HepG2 (cell line): ENCODE measurements at regions not wholly inside any gene's neighbourhood (a gene's known extent, or its start where the extent isn't known, plus 50 kb on each side); places are given as distances from the start of the nearest gene placed in this dataset.

Source experiments
- ATAC-seq: fragments of 200-7000 bp; cut with Tn5 transposase; 3 replicates; pipeline ENCODE4 v1.9.1; 2020; ENCODE audit warnings: mild to moderate bottlenecking, moderate library complexity
- BruUV-seq: library from RNA; stranded (reverse); fragments of 400-500 nt; replicated peaks from 2 replicates; lab custom pipeline; 2021; lab: Mats Ljungman, UMichigan
- CTCF ChIA-PET: fragments of 300-600 bp; formaldehyde crosslinking; extraction: SDS; loops from one replicate; lab custom pipeline; 2021; ENCODE audit warnings: low total read pairs, inconsistent platforms, low intra/inter-chr PET ratio; lab: Yijun Ruan, JAX
- POLR2A ChIA-PET: fragments of 350-600 bp; sonication (Branson Sonifier 250); formaldehyde crosslinking; loops from one replicate; lab custom pipeline; 2020; ENCODE audit warnings: antibody characterized with exemption, inconsistent platforms; lab: Yijun Ruan, JAX
- DNase-seq: peaks from one replicate; pipeline ENCODE4 v3.0.0-alpha.2; 2015; ENCODE audit warnings: low spot score
- FAIRE-seq: peaks from 3 replicates; lab custom pipeline; 2011; peaks lifted over from hg19 to GRCh38; lab: Jason Lieb, UNC
- H2AFZ ChIP-seq: one replicate; pipeline ENCODE4 v1.6.1; 2011; ENCODE audit warnings: low read length, inconsistent platforms
- H3K27ac ChIP-seq: fragments of 300-600 bp; 3 replicates; pipeline ENCODE4 v1.8.0; 2011; ENCODE audit warnings: mixed run types, mild to moderate bottlenecking, mixed read lengths, low read length, inconsistent platforms; ENCODE audit not compliant: insufficient read depth; ENCODE audit errors: extremely low read length
- H3K27me3 ChIP-seq, 2 experiments: fragments of 200-600 bp in 1 of 2; 2 replicates in 1 of 2; 3 replicates in 1 of 2; pipeline versions ENCODE4 v1.6.0 to v1.8.0; 2011; ENCODE audit warnings: low read length in 2 of 2, mild to moderate bottlenecking in 2 of 2, moderate library complexity in 2 of 2, inconsistent platforms in 1 of 2; ENCODE audit not compliant: insufficient read depth in 2 of 2, control insufficient read depth in 1 of 2
- H3K36me3 ChIP-seq, 2 experiments: fragments of 200-600 bp in 1 of 2; replicated peaks in 1 of 2; 2 replicates in 1 of 2; 3 replicates in 1 of 2; pipeline versions ENCODE4 v1.5.1 to v1.8.0; 2011; ENCODE audit warnings: low read length in 2 of 2, inconsistent platforms in 1 of 2; ENCODE audit not compliant: insufficient read depth in 2 of 2, control insufficient read depth in 1 of 2
- H3K4me1 ChIP-seq: 2 replicates; pipeline ENCODE4 v1.5.1; 2012; ENCODE audit warnings: low read length, inconsistent platforms; ENCODE audit not compliant: insufficient read depth
- H3K4me2 ChIP-seq: 2 replicates; pipeline ENCODE4 v1.6.0; 2011; ENCODE audit warnings: low read depth, low read length, inconsistent platforms
- H3K4me3 ChIP-seq, 3 experiments: fragments of 200-600 bp in 1 of 3; sonication (generic), shearing (Covaris generic) in 1 of 3; replicated peaks in 1 of 3; 2 replicates each; pipeline ENCODE4 v1.5.1; 2011 to 2016; ENCODE audit warnings: low read length in 3 of 3, inconsistent platforms in 2 of 3, low read depth in 2 of 3, mild to moderate bottlenecking in 2 of 3, control low read depth in 1 of 3, mixed read lengths in 1 of 3; ENCODE audit not compliant: insufficient read depth in 1 of 3
- H3K79me2 ChIP-seq: one replicate; pipeline ENCODE4 v1.6.1; 2011; ENCODE audit warnings: low read length, inconsistent platforms; ENCODE audit not compliant: insufficient read depth
- H3K9ac ChIP-seq: 2 replicates; pipeline ENCODE4 v1.6.0; 2011; ENCODE audit warnings: mild to moderate bottlenecking, low read depth, low read length, inconsistent platforms; ENCODE audit not compliant: insufficient read depth
- H3K9me3 ChIP-seq: 2 replicates; pipeline ENCODE4 v1.5.1; 2012; ENCODE audit warnings: mild to moderate bottlenecking, low read length
- H4K20me1 ChIP-seq: 2 replicates; pipeline ENCODE4 v1.6.0; 2011; ENCODE audit warnings: inconsistent platforms, mild to moderate bottlenecking, low read length, moderate library complexity; ENCODE audit not compliant: insufficient read depth
- BHLHE40 ChIP-seq: IDR thresholded peaks from 2 replicates; pipeline ENCODE4 v1.6.1; 2011; ENCODE audit warnings: low read length, improper control_type of control experiment
- GPN1 ChIP-seq: sonication (generic); formaldehyde crosslinking; IDR thresholded peaks from 2 replicates; pipeline ENCODE4 v1.5.1; 2020; ENCODE audit warnings: missing genetic modification reagents, borderline replicate concordance
- KDM5A ChIP-seq: fragments of 200-600 bp; sonication (generic); IDR thresholded peaks from 2 replicates; pipeline ENCODE4 v1.7.0; 2018; ENCODE audit warnings: antibody characterized with exemption, mild to moderate bottlenecking, low read length, borderline replicate concordance
- MEIS1 ChIP-seq: sonication (generic); formaldehyde crosslinking; IDR thresholded peaks from 2 replicates; pipeline ENCODE4 v1.9.0; 2021; ENCODE audit warnings: mild to moderate bottlenecking, missing genetic modification reagents, moderate library complexity, borderline replicate concordance
- PPARG ChIP-seq: conservative IDR thresholded peaks from 2 replicates; pipeline ENCODE4 v1.6.1; 2016; ENCODE audit warnings: missing biosample characterization, missing genetic modification reagents
- SAP130 ChIP-seq: IDR thresholded peaks from 2 replicates; pipeline ENCODE4 v1.6.1; 2016; ENCODE audit warnings: low read depth
- ZNF121 ChIP-seq: sonication (generic); formaldehyde crosslinking; IDR thresholded peaks from 2 replicates; pipeline ENCODE4 v1.5.0; 2020; ENCODE audit warnings: mild to moderate bottlenecking, missing genetic modification reagents
- ZNF224 ChIP-seq: sonication (generic); formaldehyde crosslinking; IDR thresholded peaks from 2 replicates; pipeline ENCODE4 v1.5.0; 2020; ENCODE audit warnings: mild to moderate bottlenecking, missing genetic modification reagents
- ZNF563 ChIP-seq: sonication (generic); formaldehyde crosslinking; IDR thresholded peaks from 2 replicates; pipeline ENCODE4 v1.8.0; 2022; ENCODE audit warnings: mild to moderate bottlenecking, moderate library complexity, missing genetic modification reagents
- ZNF674 ChIP-seq: sonication (generic); formaldehyde crosslinking; IDR thresholded peaks from 2 replicates; pipeline ENCODE4 v1.5.0; 2020; ENCODE audit warnings: low read depth, mild to moderate bottlenecking, missing genetic modification reagents
- WGBS: methylation state at CpG from one replicate; pipeline ENCODE4 v1.1.6; 2017; ENCODE audit warnings: low lambda C conversion rate; 5-methylcytosine and 5-hydroxymethylcytosine counted together
- in situ Hi-C: cut with HindIII; loops from 2 replicates; pipeline ENCODE4 v1.10.0; 2017; ENCODE audit warnings: low pct_unique_long_range_greater_than_20kb; ENCODE audit not compliant: extremely low pct_ligation_motif_present
- intact Hi-C: fragments of 100-400 bp; cut with micrococcal nuclease; formaldehyde crosslinking; loops from one replicate; pipeline ENCODE4 v1.10.0; 2022; ENCODE audit not compliant: unreplicated experiment
- TF ChIP-seq, protein P1 (sequence below): sonication (generic); formaldehyde crosslinking; IDR thresholded peaks from 2 replicates; pipeline ENCODE4 v1.5.0; 2020; ENCODE audit warnings: missing genetic modification reagents
- TF ChIP-seq, protein P2 (sequence below): sonication (generic); formaldehyde crosslinking; conservative IDR thresholded peaks from 2 replicates; pipeline ENCODE4 v1.4.0; 2020; ENCODE audit warnings: missing genetic modification reagents
- TF ChIP-seq, protein P3 (sequence below): IDR thresholded peaks from 2 replicates; pipeline ENCODE4 v1.6.1; 2016; ENCODE audit warnings: missing genetic modification reagents, missing compliant biosample characterization

DNA sequence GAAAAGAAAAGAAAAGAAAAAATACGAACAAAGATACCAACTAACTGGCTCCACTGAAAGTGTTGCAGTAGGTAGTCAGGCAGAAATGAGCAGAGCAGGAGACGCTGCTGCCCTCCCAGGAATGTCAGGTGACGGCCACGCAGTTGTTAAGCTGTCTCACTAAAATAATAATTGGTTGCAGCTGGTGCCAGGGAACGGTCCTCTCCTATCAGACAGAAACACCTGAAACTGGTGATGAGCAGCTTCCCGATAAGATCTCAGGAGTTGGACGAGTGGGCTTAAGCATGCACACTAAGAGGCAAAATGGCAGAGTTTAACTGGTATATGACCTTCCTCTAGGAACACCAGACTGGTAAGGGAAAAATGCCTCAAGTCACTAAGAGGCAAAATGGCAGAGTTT, 611.1 kb downstream of the ZEB2 start (continued):
- TF ChIP-seq ZNF674 (CRISPR knock-in tag): no peak

DNA sequence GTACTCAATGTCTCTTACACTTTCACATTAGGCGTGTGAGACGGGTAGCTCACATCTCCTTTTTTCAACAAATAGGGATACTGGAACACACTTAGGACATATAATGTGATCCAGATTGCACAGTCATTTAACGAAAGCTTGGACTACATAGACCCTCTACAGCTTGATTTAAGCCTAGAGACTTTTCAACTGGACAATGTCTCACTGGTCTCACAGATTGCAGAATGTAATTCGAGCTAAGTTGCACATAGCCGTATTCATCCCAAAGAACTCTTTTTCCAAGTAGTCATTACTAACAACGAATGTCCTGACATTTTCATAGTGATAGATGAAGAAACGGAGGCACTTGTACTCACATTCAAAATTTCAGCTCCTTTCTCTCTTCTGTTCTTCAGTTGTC, 612.1 kb downstream of the ZEB2 start:
- no peaks in the 10 kb centered on the region for H3K27me3 ChIP-seq
- TF ChIP-seq SAP130 (CRISPR knock-in tag) (no peak), PPARG (CRISPR knock-in tag) (no peak), MEIS1 (CRISPR knock-in tag) (no peak), BHLHE40 (no peak), ZNF224 (CRISPR knock-in tag) (no peak), KDM5A (no peak), GPN1 (CRISPR knock-in tag) (no peak), ZNF563 (CRISPR knock-in tag) (no peak), ZNF121 (CRISPR knock-in tag) (no peak)
- TF ChIP-seq, protein P1, sequence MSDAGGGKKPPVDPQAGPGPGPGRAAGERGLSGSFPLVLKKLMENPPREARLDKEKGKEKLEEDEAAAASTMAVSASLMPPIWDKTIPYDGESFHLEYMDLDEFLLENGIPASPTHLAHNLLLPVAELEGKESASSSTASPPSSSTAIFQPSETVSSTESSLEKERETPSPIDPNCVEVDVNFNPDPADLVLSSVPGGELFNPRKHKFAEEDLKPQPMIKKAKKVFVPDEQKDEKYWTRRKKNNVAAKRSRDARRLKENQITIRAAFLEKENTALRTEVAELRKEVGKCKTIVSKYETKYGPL: no peak
- TF ChIP-seq, protein P2, sequence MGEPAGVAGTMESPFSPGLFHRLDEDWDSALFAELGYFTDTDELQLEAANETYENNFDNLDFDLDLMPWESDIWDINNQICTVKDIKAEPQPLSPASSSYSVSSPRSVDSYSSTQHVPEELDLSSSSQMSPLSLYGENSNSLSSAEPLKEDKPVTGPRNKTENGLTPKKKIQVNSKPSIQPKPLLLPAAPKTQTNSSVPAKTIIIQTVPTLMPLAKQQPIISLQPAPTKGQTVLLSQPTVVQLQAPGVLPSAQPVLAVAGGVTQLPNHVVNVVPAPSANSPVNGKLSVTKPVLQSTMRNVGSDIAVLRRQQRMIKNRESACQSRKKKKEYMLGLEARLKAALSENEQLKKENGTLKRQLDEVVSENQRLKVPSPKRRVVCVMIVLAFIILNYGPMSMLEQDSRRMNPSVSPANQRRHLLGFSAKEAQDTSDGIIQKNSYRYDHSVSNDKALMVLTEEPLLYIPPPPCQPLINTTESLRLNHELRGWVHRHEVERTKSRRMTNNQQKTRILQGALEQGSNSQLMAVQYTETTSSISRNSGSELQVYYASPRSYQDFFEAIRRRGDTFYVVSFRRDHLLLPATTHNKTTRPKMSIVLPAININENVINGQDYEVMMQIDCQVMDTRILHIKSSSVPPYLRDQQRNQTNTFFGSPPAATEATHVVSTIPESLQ (CRISPR knock-in tag): no peak
- TF ChIP-seq, protein P3, sequence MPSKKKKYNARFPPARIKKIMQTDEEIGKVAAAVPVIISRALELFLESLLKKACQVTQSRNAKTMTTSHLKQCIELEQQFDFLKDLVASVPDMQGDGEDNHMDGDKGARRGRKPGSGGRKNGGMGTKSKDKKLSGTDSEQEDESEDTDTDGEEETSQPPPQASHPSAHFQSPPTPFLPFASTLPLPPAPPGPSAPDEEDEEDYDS (CRISPR knock-in tag): no peak
- CTCF ChIA-PET: no interaction called here
- H3K79me2 ChIP-seq: no peaks in the 10 kb centered on the region
- 39% methylated on average over 7 of the region's 7 CpGs for WGBS
- no peaks in the 10 kb centered on the region for H3K4me1 ChIP-seq
- H3K4me3 ChIP-seq: no peak overlapping the region
- no peak for FAIRE-seq
- H2AFZ ChIP-seq: no peak overlapping the region
- H3K27ac ChIP-seq: no peak overlapping the region
- intact Hi-C loops: no loop called here
- H3K9ac ChIP-seq: no peak overlapping the region
- POLR2A ChIA-PET: no interaction called here
- ATAC-seq: no peak
- no peak for DNase-seq
- no TSS peak for BruUV-seq
- no peaks in the 10 kb centered on the region for H3K36me3 ChIP-seq
- H3K9me3 ChIP-seq: no peaks in the 10 kb centered on the region
- in situ Hi-C loops: no loop called here
- no peak overlapping the region for H3K4me2 ChIP-seq
- H4K20me1 ChIP-seq: no peaks in the 10 kb centered on the region
